DMS53 (cell line): ENCODE measurements at regions not wholly inside any gene's neighbourhood (a gene's known extent, or its start where the extent isn't known, plus 50 kb on each side); places are given as distances from the start of the nearest gene placed in this dataset.
A peak's percentile ranks its signal among the peaks of the same experiment; 100 is the strongest.
"Not testable (repeated sequence)": the region's sequence is repeated elsewhere in the genome, so short reads cannot be mapped to it uniquely, and the experiment has no call there.

Experiments used
- DNase-seq: peaks from one replicate; lab custom pipeline; 2025; lab: John Stamatoyannopoulos, UW

- no peak for DNase-seq
These were observed 54.9 kb upstream of the ZBTB18 start for GRCh38 chr1:243996223-243996622.

GRCh38 chr1:243991650-243992049, 59.4 kb upstream of the ZBTB18 start:
- peak; percentile 30 for DNase-seq

- DNase-seq, result no peak
These were observed 66.3 kb upstream of the ZBTB18 start for GRCh38 chr1:243984788-243985187.

GRCh38 chr1:243982447-243983018, 68.5 kb upstream of the ZBTB18 start:
- no peak for DNase-seq

GRCh38 chr1:243980471-243980870, 70.6 kb upstream of the ZBTB18 start:
- no peak for DNase-seq

GRCh38 chr1:243980071-243980470, 71.0 kb upstream of the ZBTB18 start:
- no peak for DNase-seq

- peak; percentile 19 for DNase-seq
These were observed 71.7 kb upstream of the ZBTB18 start for GRCh38 chr1:243979396-243979795.

- DNase-seq, result no peak
These were observed 74.0 kb upstream of the ZBTB18 start for GRCh38 chr1:243977094-243977493.

- DNase-seq, result no peak
These were observed 76.4 kb upstream of the ZBTB18 start for GRCh38 chr1:243974451-243975292.

GRCh38 chr1:243973169-243973568, 77.9 kb upstream of the ZBTB18 start:
- no peak for DNase-seq

- DNase-seq, result no peak
These were observed 81.0 kb upstream of the ZBTB18 start for GRCh38 chr1:243970077-243970476.

GRCh38 chr1:243968413-243968812, 82.7 kb upstream of the ZBTB18 start:
- DNase-seq, result no peak

- DNase-seq, result no peak
These were observed 86.2 kb upstream of the ZBTB18 start for GRCh38 chr1:243964915-243965314.

- no peak for DNase-seq
These were observed 87.5 kb upstream of the ZBTB18 start for GRCh38 chr1:243963571-243963970.

- DNase-seq, result no peak
These were observed 88.5 kb upstream of the ZBTB18 start for GRCh38 chr1:243962541-243962940.

GRCh38 chr1:243959998-243960397, 91.1 kb upstream of the ZBTB18 start:
- DNase-seq, result no peak

GRCh38 chr1:243957141-243957540, 93.9 kb upstream of the ZBTB18 start:
- peak; percentile 10 for DNase-seq

GRCh38 chr1:243956450-243956849, 94.6 kb upstream of the ZBTB18 start:
- no peak for DNase-seq

GRCh38 chr1:243951207-243951606, 99.9 kb upstream of the ZBTB18 start:
- DNase-seq, result not testable (repeated sequence)

GRCh38 chr1:243950166-243950565, 100.1 kb upstream of the AKT3 start:
- DNase-seq, result no peak

GRCh38 chr1:243946946-243947345, 96.9 kb upstream of the AKT3 start:
- peak; percentile 60 for DNase-seq

- DNase-seq, result no peak
These were observed 96.2 kb upstream of the AKT3 start for GRCh38 chr1:243946253-243946652.

- no peak for DNase-seq
These were observed 95.7 kb upstream of the AKT3 start for GRCh38 chr1:243945727-243946126.
